GM10266 (cell line): ENCODE measurements at regions not wholly inside any gene's neighbourhood (a gene's known extent, or its start where the extent isn't known, plus 50 kb on each side); places are given as distances from the start of the nearest gene placed in this dataset.
"Not testable (repeated sequence)": the region's sequence is repeated elsewhere in the genome, so short reads cannot be mapped to it uniquely, and the experiment has no call there.

Experiments
- DNase-seq: peaks from one replicate; pipeline ENCODE4 v3.0.0; 2012; ENCODE audit errors: extremely low spot score
- CTCF ChIP-seq: IDR thresholded peaks from 2 replicates; pipeline ENCODE4 v1.5.1; 2012; ENCODE audit warnings: mild to moderate bottlenecking, low read depth; ENCODE audit not compliant: control insufficient read depth, insufficient read depth; ENCODE audit errors: missing control alignments

- no peak for DNase-seq
- no peak for TF ChIP-seq CTCF
Observed at GRCh38 chr21:36613554-36613953, 85.4 kb upstream of the SIM2 start.

- no peak for DNase-seq
- no peak for TF ChIP-seq CTCF
Observed at GRCh38 chr21:36615274-36615964, 83.5 kb upstream of the SIM2 start.

- DNase-seq: not testable (repeated sequence)
Observed at GRCh38 chr21:36616773-36617172, 82.1 kb upstream of the SIM2 start.

GRCh38 chr21:36621794-36622193 is 77.1 kb upstream of the SIM2 start:
- not testable (repeated sequence) for DNase-seq

- no peak for DNase-seq
- TF ChIP-seq CTCF: no peak
Observed at GRCh38 chr21:36624105-36624504, 74.8 kb upstream of the SIM2 start.

- no peak for TF ChIP-seq CTCF
- DNase-seq: no peak
Observed at GRCh38 chr21:36626791-36627190, 72.1 kb upstream of the SIM2 start.

GRCh38 chr21:36627242-36627641 is 71.7 kb upstream of the SIM2 start:
- DNase-seq: no peak
- TF ChIP-seq CTCF: no peak

- no peak for TF ChIP-seq CTCF
- no peak for DNase-seq
Observed at GRCh38 chr21:36628106-36628505, 70.8 kb upstream of the SIM2 start.
